HUES6 (cell line): ENCODE measurements at regions not wholly inside any gene's neighbourhood (a gene's known extent, or its start where the extent isn't known, plus 50 kb on each side); places are given as distances from the start of the nearest gene placed in this dataset.

ENCODE experiments used
- H3K27ac ChIP-seq: 2 replicates; pipeline ENCODE4 v1.7.0; 2013; ENCODE audit warnings: low read depth, mild to moderate bottlenecking, low read length, inconsistent platforms
- H3K27me3 ChIP-seq: 2 replicates; pipeline ENCODE4 v1.6.1; 2013; ENCODE audit warnings: low read length; ENCODE audit not compliant: control insufficient read depth, insufficient read depth
- H3K36me3 ChIP-seq: 2 replicates; pipeline ENCODE4 v1.6.1; 2013; ENCODE audit warnings: low read length; ENCODE audit not compliant: control insufficient read depth, insufficient read depth
- H3K4me1 ChIP-seq: 2 replicates; pipeline ENCODE4 v1.6.1; 2013; ENCODE audit warnings: low read length; ENCODE audit not compliant: control insufficient read depth, insufficient read depth
- H3K4me3 ChIP-seq: 2 replicates; pipeline ENCODE4 v1.5.1; 2013; ENCODE audit warnings: low read depth, low read length
- H3K9ac ChIP-seq: one replicate; pipeline ENCODE4 v1.6.1; 2013; ENCODE audit warnings: mild to moderate bottlenecking, low read length
- H3K9me3 ChIP-seq: 2 replicates; pipeline ENCODE4 v1.6.1; 2013; ENCODE audit warnings: low read depth, low read length; ENCODE audit not compliant: control insufficient read depth, insufficient read depth

DNA sequence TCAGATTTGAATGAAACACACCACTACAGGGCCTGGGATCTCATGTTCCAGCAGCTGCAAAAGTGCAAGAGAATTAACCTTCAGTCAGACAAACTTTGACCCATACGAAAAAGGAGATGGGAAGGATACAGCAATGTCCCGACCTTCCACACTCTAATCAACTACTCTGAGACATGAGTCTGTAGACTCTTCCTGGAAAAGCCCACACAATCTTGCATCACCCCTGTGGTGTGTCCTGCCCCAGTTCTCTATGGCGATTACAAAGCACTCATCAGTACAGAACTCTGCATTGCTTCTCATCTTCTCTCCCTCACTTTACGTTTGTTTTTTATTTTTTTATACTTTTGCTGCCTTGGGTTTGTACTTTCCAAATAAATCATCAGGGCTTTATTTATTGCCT, 241.0 kb upstream of the KIF2A start:
- no peaks in the 10 kb centered on the region for H3K36me3 ChIP-seq
- peaks cover 10% of the 10 kb centered on the region; the same call in 1 of the 2 replicates for H3K4me1 ChIP-seq
- no peaks in the 10 kb centered on the region for H3K27me3 ChIP-seq
- H3K4me3 ChIP-seq = no peak overlapping the region
- no peak overlapping the region for H3K9ac ChIP-seq
- H3K27ac ChIP-seq = no peak overlapping the region
- H3K9me3 ChIP-seq = no peaks in the 10 kb centered on the region

DNA sequence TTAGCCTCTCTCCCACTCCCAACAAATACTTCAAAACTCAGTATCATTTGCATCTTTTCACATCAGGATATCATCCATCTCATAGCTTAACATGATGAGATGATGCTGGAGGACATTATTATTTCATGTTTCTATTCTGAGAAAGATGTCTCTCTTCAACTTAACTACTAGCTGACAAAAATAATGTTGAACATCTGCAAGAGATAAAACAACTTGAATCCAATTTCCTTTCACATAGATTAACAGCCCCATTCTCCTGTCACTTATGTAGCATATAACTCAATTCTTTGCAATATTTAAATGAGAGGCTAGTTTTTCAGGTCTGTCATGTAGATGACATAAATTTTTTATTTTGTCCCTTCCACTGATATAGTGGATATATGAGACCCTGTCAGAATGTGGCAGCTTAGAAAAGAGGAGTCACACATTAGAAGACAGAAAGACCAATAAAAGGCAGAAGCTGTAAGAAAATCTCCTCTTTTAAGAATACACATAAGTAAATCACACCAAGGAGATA, 239.2 kb upstream of the KIF2A start:
- H3K4me3 ChIP-seq = no peak overlapping the region
- H3K27ac ChIP-seq = no peak overlapping the region
- no peak overlapping the region for H3K9ac ChIP-seq
- peaks cover 10% of the 10 kb centered on the region; the same call in 1 of the 2 replicates for H3K4me1 ChIP-seq
- no peaks in the 10 kb centered on the region for H3K36me3 ChIP-seq
- no peaks in the 10 kb centered on the region for H3K9me3 ChIP-seq
- H3K27me3 ChIP-seq = no peaks in the 10 kb centered on the region

GRCh38 chr5:62068554-62068953, 237.5 kb upstream of the KIF2A start:
- Histone ChIP-seq H3K27ac (no peak overlapping the region), H3K4me3 (no peak overlapping the region), H3K27me3 (no peaks in the 10 kb centered on the region), H3K9ac (no peak overlapping the region), H3K36me3 (no peaks in the 10 kb centered on the region), H3K9me3 (no peaks in the 10 kb centered on the region), H3K4me1 (peaks cover 20% of the 10 kb centered on the region)

DNA sequence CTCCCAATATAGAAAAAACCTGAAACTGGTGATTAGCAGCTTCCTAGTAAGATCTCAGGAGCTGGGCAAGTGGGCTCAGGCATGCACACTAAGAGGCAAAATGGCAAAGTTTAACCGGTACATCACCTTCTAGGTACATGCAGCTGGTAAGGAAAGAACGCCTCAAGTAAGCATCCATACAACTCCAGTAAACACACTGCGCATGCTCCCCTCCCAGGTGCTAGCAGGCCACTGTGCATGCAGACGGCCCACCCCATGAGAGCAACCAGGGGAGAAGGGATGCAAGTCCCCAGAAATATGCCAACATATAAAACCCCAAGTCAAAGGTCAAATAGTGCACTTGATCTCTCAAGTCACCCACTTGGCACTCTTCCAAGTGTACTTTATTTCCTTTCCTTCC, 228.6 kb upstream of the KIF2A start:
- H3K4me1 ChIP-seq = peaks cover 56% of the 10 kb centered on the region
- H3K27me3 ChIP-seq = no peaks in the 10 kb centered on the region
- H3K4me3 ChIP-seq = no peak overlapping the region
- H3K36me3 ChIP-seq = no peaks in the 10 kb centered on the region
- H3K9ac ChIP-seq = no peak overlapping the region
- no peaks in the 10 kb centered on the region for H3K9me3 ChIP-seq
- H3K27ac ChIP-seq = no peak overlapping the region

GRCh38 chr5:62077823-62078550, 228.0 kb upstream of the KIF2A start:
- Histone ChIP-seq H3K9ac (no peak overlapping the region), H3K27ac (no peak overlapping the region), H3K4me3 (no peak overlapping the region), H3K9me3 (no peaks in the 10 kb centered on the region), H3K27me3 (no peaks in the 10 kb centered on the region), H3K36me3 (no peaks in the 10 kb centered on the region), H3K4me1 (peaks cover 52% of the 10 kb centered on the region)

- Histone ChIP-seq H3K9ac (no peak overlapping the region), H3K9me3 (no peaks in the 10 kb centered on the region), H3K4me3 (no peak overlapping the region), H3K27ac (no peak overlapping the region), H3K36me3 (no peaks in the 10 kb centered on the region), H3K27me3 (no peaks in the 10 kb centered on the region), H3K4me1 (peaks cover 19% of the 10 kb centered on the region)
Observed at GRCh38 chr5:62082370-62082801, 223.6 kb upstream of the KIF2A start.

GRCh38 chr5:62083247-62083646, 222.8 kb upstream of the KIF2A start:
- Histone ChIP-seq H3K27me3 (no peaks in the 10 kb centered on the region), H3K9ac (no peak overlapping the region), H3K27ac (no peak overlapping the region), H3K4me1 (peaks cover 10% of the 10 kb centered on the region), H3K36me3 (no peaks in the 10 kb centered on the region), H3K4me3 (no peak overlapping the region), H3K9me3 (no peaks in the 10 kb centered on the region)

DNA sequence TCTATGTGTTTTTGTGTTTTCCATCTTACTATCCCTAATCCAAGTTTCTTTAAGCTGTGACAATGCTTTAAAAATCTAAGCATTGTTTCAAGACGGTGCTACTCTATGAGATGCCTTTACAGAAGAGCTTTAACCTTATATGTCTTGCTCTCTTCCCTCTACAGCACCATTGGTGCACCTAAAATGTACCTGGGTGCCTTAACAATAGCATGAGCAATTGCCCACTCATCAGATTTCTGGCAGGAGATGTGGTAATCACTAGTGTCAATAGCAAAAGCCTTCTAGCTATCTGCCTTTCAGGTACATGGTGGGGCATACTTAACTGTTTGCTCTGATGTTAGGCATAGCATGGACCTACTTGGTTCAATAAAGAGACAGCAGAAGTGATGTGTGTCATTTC, 222.3 kb upstream of the KIF2A start:
- H3K27me3 ChIP-seq = no peaks in the 10 kb centered on the region
- H3K9ac ChIP-seq = no peak overlapping the region
- no peak overlapping the region for H3K4me3 ChIP-seq
- no peaks in the 10 kb centered on the region for H3K36me3 ChIP-seq
- peaks cover 6% of the 10 kb centered on the region; the same call in 1 of the 2 replicates for H3K4me1 ChIP-seq
- no peaks in the 10 kb centered on the region for H3K9me3 ChIP-seq
- H3K27ac ChIP-seq = no peak overlapping the region

DNA sequence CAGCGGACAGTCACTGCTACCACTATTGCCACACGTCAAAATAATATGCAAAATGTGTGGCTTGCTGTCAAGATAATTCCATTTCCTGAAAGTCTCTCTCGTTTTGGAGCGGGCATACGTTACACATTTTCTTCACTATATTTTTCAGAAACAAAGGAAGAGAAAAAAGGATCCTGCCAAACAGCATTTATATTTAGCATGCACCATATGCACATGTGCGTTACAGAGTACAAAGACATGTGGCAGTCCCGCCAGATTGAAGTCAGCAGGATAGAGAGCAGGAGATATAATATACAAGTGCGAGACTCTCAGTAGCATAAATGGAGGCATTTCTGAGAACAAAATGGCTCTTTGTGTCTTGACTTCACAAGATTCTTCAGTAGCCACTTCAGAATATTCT, 221.6 kb upstream of the KIF2A start:
- Histone ChIP-seq H3K27me3 (no peaks in the 10 kb centered on the region), H3K4me1 (peaks cover 2% of the 10 kb centered on the region; the same call in 1 of the 2 replicates), H3K9ac (no peak overlapping the region), H3K4me3 (no peak overlapping the region), H3K27ac (no peak overlapping the region), H3K36me3 (no peaks in the 10 kb centered on the region), H3K9me3 (no peaks in the 10 kb centered on the region)

DNA sequence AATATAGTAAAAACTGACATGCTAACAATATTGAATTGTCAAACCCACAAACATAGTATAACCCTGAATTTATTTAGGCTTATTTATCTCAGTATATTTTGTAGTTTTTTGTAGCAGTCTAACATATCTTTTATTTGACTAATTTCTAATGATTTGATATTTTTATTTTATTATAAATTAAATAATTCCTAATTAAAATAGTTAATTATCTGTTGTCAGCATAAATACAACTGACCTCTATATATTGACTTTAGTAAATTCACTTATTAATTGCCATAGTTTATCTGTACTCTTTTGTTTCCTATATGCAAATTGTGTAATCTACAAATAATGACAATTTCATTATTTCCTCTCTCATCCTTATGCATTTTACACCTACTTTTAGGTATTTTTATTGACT, 215.1 kb upstream of the KIF2A start:
- Histone ChIP-seq H3K9ac (no peak overlapping the region), H3K36me3 (no peaks in the 10 kb centered on the region), H3K4me1 (peaks cover 3% of the 10 kb centered on the region; the same call in 1 of the 2 replicates)

GRCh38 chr5:62093411-62093810, 212.6 kb upstream of the KIF2A start:
- no peak overlapping the region for H3K27ac ChIP-seq
- H3K27me3 ChIP-seq = no peaks in the 10 kb centered on the region
- H3K4me1 ChIP-seq = peaks cover 3% of the 10 kb centered on the region; the same call in 1 of the 2 replicates
- H3K36me3 ChIP-seq = no peaks in the 10 kb centered on the region
- no peak overlapping the region for H3K4me3 ChIP-seq
- no peak overlapping the region for H3K9ac ChIP-seq
- H3K9me3 ChIP-seq = no peaks in the 10 kb centered on the region

More for the DNA sequence above, 215.1 kb upstream of the KIF2A start:
- Histone ChIP-seq H3K27me3 (no peaks in the 10 kb centered on the region), H3K4me3 (no peak overlapping the region), H3K9me3 (no peaks in the 10 kb centered on the region), H3K27ac (no peak overlapping the region)
